Fibroblast of skin of back (primary cell): ENCODE measurements at regions not wholly inside any gene's neighbourhood (a gene's known extent, or its start where the extent isn't known, plus 50 kb on each side); places are given as distances from the start of the nearest gene placed in this dataset.

Experiments used
- DNase-seq: peaks from one replicate; pipeline ENCODE4 v3.0.0-alpha.2; 2013

DNA sequence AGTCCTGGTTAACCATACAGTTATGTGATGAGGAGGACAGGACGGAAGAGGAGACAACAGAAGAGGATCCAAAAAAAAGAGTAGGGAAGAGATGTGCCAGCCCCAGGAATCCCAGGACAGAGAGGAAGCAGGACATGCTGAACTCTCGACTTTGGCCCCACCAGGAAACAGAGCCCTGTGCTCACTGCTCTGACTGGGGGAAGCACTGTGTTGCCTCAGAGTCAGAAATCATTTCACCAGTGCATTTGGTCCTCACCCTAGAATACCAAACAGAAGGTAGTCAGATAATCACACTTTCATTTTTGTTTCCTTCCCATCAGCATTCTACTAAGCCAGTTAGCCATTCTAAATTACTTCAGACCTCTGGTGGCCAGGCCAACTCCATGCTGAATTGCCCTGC lies 421.0 kb upstream of the CDH5 start:
- no peak for DNase-seq

DNA sequence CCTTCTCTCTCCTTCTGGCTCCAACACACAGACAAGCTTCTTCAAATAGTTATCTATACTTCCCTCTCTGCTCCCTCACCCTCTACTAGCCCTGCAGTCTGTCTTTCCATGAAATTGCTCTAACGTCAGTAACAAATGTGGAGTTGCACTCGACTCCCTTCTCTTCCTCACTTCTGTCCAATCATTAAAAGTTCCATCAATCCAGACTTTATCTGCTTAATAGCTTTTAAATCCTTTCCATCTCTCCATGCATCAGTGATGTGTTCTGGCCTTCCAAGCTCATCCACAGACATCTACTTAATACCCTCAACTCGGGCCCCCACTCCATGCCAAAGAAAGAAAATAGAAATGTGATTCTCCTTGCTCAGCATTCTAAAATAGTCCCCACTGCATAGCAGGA lies 422.1 kb upstream of the CDH5 start:
- no peak for DNase-seq

DNA sequence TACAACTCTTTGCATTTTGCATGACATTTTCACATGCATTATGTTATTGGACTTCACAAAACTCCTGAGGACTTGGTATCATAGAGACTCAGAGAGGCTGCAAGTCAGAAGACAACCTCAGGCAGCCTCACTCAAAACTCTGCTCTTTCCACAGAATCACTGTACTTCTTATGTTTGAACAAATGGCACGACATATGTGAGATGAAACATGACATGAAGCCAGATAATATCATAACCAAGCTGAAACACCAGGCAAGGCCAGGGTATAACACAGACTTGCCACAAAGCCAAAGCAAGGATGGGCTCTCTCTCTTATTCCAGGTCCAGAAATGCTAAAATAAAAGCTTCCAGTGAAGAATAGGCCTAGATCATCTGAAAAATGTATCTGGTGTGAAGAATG lies 425.8 kb upstream of the CDH5 start:
- no peak for DNase-seq

DNA sequence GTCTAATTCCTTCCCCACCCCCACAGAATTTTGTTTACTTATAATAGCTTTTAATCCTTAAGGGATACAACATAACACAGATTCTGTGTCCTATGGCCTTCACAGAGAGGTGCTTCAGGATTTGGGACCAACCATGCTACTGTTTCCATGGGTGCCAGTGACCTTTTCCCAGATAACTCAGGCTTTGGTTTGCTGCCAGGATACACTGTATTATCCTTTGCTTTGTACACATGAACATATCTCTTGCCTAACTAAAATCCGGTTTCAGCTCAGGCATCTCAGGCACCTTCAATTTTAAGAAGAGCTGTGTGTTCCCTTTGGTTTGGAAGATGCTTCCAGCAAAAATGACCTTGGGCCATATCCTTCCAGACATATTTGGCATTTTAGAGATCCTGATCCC lies 428.4 kb upstream of the CDH5 start:
- no peak for DNase-seq

- no peak for DNase-seq
Measured at GRCh38 chr16:65937455-65937854, 429.0 kb upstream of the CDH5 start.

- no peak for DNase-seq
Measured at GRCh38 chr16:65936096-65936495, 430.4 kb upstream of the CDH5 start.

DNA sequence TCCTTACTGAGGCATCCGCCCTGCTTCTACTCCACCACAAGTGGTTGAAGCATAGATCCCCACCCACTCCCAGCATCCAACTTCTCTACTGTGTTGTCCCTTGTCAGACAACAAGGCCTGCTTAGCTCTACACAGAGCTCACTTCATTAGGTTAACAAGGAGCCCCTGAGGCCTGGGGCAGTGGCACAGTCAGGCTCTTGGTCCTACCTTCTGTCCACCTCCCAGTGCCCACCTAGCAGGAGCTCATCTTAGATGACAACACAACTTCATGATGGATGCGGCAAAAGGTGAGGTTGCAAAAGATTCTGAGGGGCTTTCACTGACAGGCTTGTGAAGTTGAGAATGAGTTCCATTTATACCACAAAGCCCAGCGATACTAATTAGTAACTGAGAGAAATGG lies 432.0 kb upstream of the CDH5 start:
- DNase-seq = no peak

GRCh38 chr16:65933703-65934102 lies 432.8 kb upstream of the CDH5 start:
- DNase-seq = no peak

- DNase-seq = no peak
Measured at GRCh38 chr16:65932350-65933072, 434.0 kb upstream of the CDH5 start.

GRCh38 chr16:65922923-65923322 lies 443.6 kb upstream of the CDH5 start:
- no peak for DNase-seq

- DNase-seq = no peak
Measured at GRCh38 chr16:65919986-65920376, 446.5 kb upstream of the CDH5 start.

GRCh38 chr16:65919145-65919985 lies 447.1 kb upstream of the CDH5 start:
- DNase-seq = no peak

DNA sequence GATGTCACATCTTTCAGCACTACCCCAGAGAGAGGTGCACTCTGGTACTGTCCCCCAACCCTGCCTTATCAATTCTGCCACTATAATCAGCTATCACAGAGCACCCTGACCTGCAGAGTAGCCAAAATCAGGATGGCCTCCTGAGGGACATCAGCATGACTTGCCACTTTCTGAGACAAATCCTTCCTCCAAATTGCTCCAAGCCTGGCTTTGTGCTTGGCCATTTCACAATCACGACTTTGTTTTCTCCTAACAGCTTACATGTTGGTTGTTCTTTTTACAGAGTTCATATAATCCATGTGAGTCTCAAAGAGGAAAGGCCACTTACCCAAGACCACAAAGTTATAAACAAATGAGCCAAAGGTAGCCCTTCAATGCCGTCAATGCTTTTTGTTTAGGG lies 449.0 kb upstream of the CDH5 start:
- no peak for DNase-seq

DNA sequence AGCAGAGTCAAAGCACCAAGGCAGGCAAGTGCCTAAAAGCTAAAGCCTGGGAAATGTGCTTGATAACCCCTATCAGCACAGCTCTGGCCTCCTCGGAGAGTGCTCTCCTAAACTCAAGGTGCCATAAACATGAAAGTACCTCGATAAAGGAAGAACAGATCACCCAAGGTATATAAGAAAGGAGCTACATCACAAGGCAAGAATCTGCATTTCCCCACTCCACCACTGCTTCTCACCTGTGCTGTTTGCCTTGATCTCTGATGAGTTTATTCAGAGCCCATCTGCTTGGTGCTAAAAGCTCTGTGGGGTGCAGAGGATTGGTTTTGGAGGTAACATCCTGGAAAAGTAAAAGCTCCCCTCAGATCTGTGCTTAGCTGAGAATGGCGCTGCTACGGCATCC lies 449.5 kb upstream of the CDH5 start:
- no peak for DNase-seq

GRCh38 chr16:65910291-65910690 lies 456.2 kb upstream of the CDH5 start:
- no peak for DNase-seq

DNA sequence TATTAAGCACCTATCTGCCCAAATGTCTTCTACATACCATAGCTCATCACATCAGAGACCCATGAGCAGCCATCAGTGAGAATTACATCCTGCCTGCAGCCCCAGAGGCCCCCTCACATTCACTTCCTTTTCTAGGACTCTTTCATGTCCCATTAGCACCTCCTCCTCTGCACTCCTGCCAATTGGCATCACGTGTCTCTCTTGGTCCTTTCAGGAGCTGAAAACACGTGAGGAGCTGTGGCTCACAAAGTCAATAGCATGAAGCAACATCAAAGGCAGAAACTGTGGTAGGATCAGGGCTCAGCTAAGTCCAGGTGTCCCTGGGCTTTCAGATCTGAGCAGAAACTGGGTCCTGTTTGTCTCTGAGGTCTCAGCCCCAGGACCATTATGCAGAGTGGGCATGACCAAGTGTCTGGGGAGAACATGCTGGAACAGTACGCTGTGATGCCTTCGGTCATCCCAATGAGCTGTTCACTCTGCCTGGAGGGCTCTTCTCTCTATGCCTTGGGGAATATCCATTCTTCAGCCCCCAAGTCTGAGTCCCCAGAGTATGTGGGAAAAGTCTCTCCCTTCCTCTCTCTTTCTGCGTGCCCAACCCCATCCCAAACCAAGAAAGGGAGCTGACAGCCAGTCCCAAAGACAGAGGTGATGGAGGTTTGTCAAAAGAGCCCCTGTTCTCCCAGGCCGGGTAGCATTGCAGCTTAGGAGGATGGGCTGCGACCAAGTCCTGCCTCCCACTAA lies 457.0 kb upstream of the CDH5 start:
- peak; percentile 11 for DNase-seq

DNA sequence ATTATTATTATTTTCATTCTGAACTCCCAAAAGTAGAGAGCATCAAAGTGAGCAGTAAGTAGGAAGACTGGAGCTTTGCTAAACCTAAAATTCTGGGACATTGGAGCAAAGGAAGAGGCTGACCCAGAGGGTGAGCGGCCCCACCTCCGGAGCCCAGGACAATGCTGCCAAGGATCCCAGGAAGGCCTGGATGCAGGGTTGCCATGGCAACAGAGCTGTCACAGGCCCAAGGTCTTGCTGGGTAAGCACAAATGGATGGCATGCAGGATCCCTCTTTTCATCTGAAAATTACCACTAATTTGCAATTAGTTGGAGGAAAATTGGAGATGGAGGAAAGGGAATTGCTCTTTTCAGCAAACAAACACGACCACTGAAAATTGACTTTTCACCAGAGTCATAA lies 457.9 kb upstream of the CDH5 start:
- no peak for DNase-seq

DNA sequence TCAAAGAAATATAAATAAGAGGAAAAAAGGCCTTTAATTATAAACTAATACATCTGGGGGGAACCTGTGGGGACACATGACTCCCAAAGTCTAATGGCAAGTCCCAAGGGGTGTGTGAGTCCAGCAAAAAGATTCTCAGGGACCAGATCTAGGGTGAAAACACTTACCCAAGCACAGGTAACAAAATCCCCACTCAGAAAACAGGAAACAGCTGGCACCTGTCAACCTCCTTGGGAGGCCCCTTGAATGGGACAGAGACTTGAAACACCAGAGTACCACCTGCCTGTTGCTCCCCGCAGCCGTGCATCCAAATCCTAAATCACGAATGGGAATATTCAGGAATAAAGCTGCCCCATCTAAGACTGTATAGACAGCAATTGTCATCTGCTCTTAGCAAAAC lies 461.2 kb upstream of the CDH5 start:
- no peak for DNase-seq

DNA sequence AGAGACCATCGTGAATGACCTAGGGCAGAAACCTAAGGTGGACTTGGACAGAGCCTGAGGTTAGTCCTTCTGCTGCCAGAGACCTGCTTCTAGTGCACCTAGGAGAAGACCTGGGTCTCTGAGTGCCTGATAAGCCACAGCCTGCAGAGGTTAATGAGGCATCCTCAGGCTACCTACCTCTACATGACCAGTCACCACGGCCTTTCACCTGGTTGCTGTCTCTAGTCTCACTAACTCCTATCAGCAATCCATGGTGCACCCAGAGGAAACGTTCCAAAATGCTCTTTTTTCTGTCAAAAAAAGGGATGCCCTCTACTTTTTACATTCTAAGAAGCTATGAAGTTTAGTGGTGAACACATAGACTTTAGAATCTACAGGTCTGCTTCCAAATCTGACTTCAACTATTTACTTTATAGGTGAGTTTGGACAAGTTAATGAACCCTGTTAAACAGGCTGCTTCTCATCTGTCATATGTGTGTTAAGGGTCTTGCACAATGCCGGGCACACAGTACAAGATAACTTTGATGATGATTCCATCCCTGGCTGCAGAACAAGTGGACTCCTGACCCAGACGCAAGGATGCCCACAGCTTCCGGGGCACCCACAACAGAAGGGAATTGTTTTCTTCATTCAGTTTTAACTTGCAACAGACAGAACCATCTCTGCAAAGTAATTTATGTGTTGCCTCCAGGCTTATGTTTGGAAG lies 469.9 kb upstream of the CDH5 start:
- DNase-seq = no peak

DNA sequence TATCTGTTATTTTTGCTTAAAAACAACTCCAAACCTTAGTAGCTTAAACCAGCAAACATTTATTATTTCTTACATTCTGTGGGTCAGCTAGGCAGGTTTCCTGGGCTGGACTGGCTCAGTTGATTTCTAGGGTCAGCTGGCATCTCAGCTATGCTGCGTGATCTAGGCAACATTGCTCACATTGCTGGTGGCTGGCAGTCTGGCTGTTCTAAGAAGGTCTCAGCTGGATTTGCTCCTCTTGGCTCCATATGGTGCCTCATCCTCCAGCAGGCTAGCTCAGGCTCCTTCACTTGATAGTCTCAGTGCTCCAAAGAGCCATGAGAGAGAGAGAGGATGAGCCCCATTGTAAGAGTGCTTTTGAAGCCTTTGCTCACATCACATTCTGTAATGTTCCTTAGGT lies 470.6 kb upstream of the CDH5 start:
- no peak for DNase-seq

DNA sequence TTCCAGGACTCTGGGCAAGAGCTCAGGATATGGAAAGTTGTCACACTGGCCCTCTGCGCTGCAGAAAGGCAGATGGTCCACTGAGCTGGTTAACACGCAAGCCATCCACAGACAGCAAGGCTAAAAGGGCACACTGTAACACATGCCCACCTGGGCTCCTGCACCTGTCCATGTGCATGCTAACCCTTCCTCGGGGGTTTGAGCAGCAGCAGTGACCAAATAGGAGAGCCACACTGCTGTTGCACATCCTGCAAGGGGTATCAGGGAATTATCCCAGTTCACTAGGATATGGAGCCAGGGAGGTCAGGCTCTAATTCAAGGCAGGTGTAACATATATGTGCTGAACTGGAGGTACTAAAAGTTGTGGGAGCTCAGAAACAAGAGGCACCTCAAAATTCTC lies 471.0 kb upstream of the CDH5 start:
- no peak for DNase-seq

DNA sequence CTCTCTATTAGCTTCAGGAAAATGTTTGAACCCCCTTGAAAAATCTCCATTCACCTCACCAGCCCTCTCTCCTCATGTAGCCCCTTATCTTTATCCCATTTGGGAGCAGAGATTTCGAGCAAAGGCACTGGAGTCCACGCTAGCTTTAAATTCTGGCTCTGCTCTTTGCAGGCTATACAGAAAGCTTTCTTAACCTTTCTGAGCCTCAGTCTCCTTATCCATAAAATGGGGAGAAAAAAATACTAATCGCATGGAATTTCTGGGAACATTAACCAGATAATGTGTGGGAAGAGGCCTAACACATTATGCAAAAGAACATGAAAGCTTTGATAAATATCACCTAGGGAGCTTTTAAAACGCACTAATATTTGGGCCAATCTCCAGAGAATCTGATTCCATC lies 476.3 kb upstream of the CDH5 start:
- no peak for DNase-seq

GRCh38 chr16:65889533-65889966 lies 476.9 kb upstream of the CDH5 start:
- DNase-seq = peak; percentile 13
